Right cardiac atrium (tissue), 5 donors: ENCODE measurements at regions not wholly inside any gene's neighbourhood (a gene's known extent, or its start where the extent isn't known, plus 50 kb on each side); places are given as distances from the start of the nearest gene placed in this dataset.

ENCODE experiments used
- ATAC-seq, 2 donors: fragments of 200-7000 bp; cut with Tn5 transposase; one replicate each; pipeline versions ENCODE4 v1.8.0 to v1.9.1; 2020; ENCODE audit warnings: moderate library complexity in 2 of 2, mild to moderate bottlenecking in 1 of 2
- DNase-seq, 3 donors: peaks; one replicate each; pipeline ENCODE4 v3.0.0-alpha.2; 2020
- H3K27ac ChIP-seq: one replicate; pipeline ENCODE4 v1.5.1; 2013; ENCODE audit warnings: mild to moderate bottlenecking, low read length, control low read depth, moderate library complexity
- H3K27me3 ChIP-seq: one replicate; pipeline ENCODE4 v1.6.1; 2013; ENCODE audit not compliant: control insufficient read depth, insufficient read depth
- H3K4me1 ChIP-seq: one replicate; pipeline ENCODE4 v1.6.1; 2013; ENCODE audit warnings: low read length; ENCODE audit not compliant: control insufficient read depth, insufficient read depth
- H3K4me3 ChIP-seq: one replicate; pipeline ENCODE4 v1.5.1; 2013; ENCODE audit warnings: low read length, control low read depth
- H3K9me3 ChIP-seq: one replicate; pipeline ENCODE4 v1.6.1; 2013; ENCODE audit warnings: low read length; ENCODE audit not compliant: control insufficient read depth
- WGBS: extraction: QIAGEN DNeasy Blood & Tissue Kit; methylation state at CpG from one replicate; pipeline ENCODE4 v1.1.7; 2013; 5-methylcytosine and 5-hydroxymethylcytosine counted together
- intact Hi-C, 4 donors: fragments of 100-400 bp; cut with DNase I; formaldehyde crosslinking; loops; one replicate each; pipeline versions ENCODE4 v1.11.0 to v1.14.0; 2022 to 2023
- donor health status: healthy with polysubstance abuse.
- donor health status: DM: no; HTN: yes; CAD: no.
- donor health status: DM: no; HTN: no; CAD: no.
- donor health status: DM: no; HTN: yes; CAD: no; lungs with severe emphysema.
- donor health status: DM: yes; HTN: yes; CAD: no.

GRCh38 chr1:79760531-79760930 lies 754.0 kb upstream of the ADGRL4 start:
- no peak for DNase-seq
- ATAC-seq: no peak
- intact Hi-C loops: no loop called here
- peaks cover 1% of the 10 kb centered on the region for H3K4me1 ChIP-seq
- no peaks in the 10 kb centered on the region for H3K27me3 ChIP-seq
- no peaks in the 10 kb centered on the region for H3K9me3 ChIP-seq
- no peak overlapping the region for H3K4me3 ChIP-seq
- 41% methylated on average over 1 of the region's 1 CpG for WGBS
- no peak overlapping the region for H3K27ac ChIP-seq

- intact Hi-C loops: no loop called here
- no peaks in the 10 kb centered on the region for H3K4me1 ChIP-seq
- H3K4me3 ChIP-seq: no peak overlapping the region
- DNase-seq: no peak
- no peaks in the 10 kb centered on the region for H3K27me3 ChIP-seq
- ATAC-seq: no peak
- whole genome bisulfite sequencing: 83% methylated on average over 2 of the region's 2 CpGs
- no peak overlapping the region for H3K27ac ChIP-seq
- H3K9me3 ChIP-seq: no peaks in the 10 kb centered on the region
Observed at GRCh38 chr1:79749607-79750006, 743.1 kb upstream of the ADGRL4 start.

GRCh38 chr1:79745929-79746328 lies 739.4 kb upstream of the ADGRL4 start:
- no peak overlapping the region for H3K27ac ChIP-seq
- no peaks in the 10 kb centered on the region for H3K4me1 ChIP-seq
- intact Hi-C loops: no loop called here
- no peak overlapping the region for H3K4me3 ChIP-seq
- DNase-seq (no peak), ATAC-seq (no peak)
- H3K27me3 ChIP-seq: no peaks in the 10 kb centered on the region
- H3K9me3 ChIP-seq: no peaks in the 10 kb centered on the region
- 95% methylated on average over 2 of the region's 2 CpGs for WGBS

GRCh38 chr1:79744746-79745145 lies 738.2 kb upstream of the ADGRL4 start:
- Histone ChIP-seq H3K4me3 (no peak overlapping the region), H3K4me1 (no peaks in the 10 kb centered on the region), H3K27ac (no peak overlapping the region), H3K27me3 (no peaks in the 10 kb centered on the region), H3K9me3 (no peaks in the 10 kb centered on the region)
- WGBS: 90% methylated on average over 1 of the region's 1 CpG
- DNase-seq: no peak
- no peak for ATAC-seq
- intact Hi-C loops: no loop called here

GRCh38 chr1:79741720-79742421 lies 735.3 kb upstream of the ADGRL4 start:
- intact Hi-C loops: no loop called here
- H3K4me1 ChIP-seq: no peaks in the 10 kb centered on the region
- WGBS: 85% methylated on average over 3 of the region's 3 CpGs
- ATAC-seq: no peak
- H3K9me3 ChIP-seq: no peaks in the 10 kb centered on the region
- no peak overlapping the region for H3K4me3 ChIP-seq
- H3K27ac ChIP-seq: no peak overlapping the region
- no peak for DNase-seq
- no peaks in the 10 kb centered on the region for H3K27me3 ChIP-seq

GRCh38 chr1:79738101-79738500 lies 731.6 kb upstream of the ADGRL4 start:
- H3K4me1 ChIP-seq: no peaks in the 10 kb centered on the region
- H3K4me3 ChIP-seq: no peak overlapping the region
- DNase-seq (no peak), ATAC-seq (no peak)
- H3K27me3 ChIP-seq: no peaks in the 10 kb centered on the region
- H3K9me3 ChIP-seq: no peaks in the 10 kb centered on the region
- H3K27ac ChIP-seq: no peak overlapping the region
- intact Hi-C loops: no loop called here
- WGBS: 96% methylated on average over 1 of the region's 1 CpG

- H3K27me3 ChIP-seq: no peaks in the 10 kb centered on the region
- intact Hi-C loops: no loop called here
- no peaks in the 10 kb centered on the region for H3K4me1 ChIP-seq
- DNase-seq: no peak
- 78% methylated on average over 1 of the region's 1 CpG for WGBS
- no peak for ATAC-seq
- H3K4me3 ChIP-seq: no peak overlapping the region
- no peak overlapping the region for H3K27ac ChIP-seq
- H3K9me3 ChIP-seq: no peaks in the 10 kb centered on the region
Observed at GRCh38 chr1:79737193-79737592, 730.7 kb upstream of the ADGRL4 start.

- Histone ChIP-seq H3K9me3 (no peaks in the 10 kb centered on the region), H3K27ac (no peak overlapping the region), H3K4me1 (no peaks in the 10 kb centered on the region), H3K27me3 (no peaks in the 10 kb centered on the region), H3K4me3 (no peak overlapping the region)
- ATAC-seq (no peak), DNase-seq (no peak)
- intact Hi-C loops: no loop called here
Observed at GRCh38 chr1:79732950-79733349, 726.4 kb upstream of the ADGRL4 start.

GRCh38 chr1:79726911-79727310 lies 720.4 kb upstream of the ADGRL4 start:
- Histone ChIP-seq H3K9me3 (no peaks in the 10 kb centered on the region), H3K27ac (no peak overlapping the region), H3K4me1 (no peaks in the 10 kb centered on the region), H3K27me3 (no peaks in the 10 kb centered on the region), H3K4me3 (no peak overlapping the region)
- ATAC-seq (no peak), DNase-seq (no peak)
- 59% methylated on average over 2 of the region's 2 CpGs for WGBS
- intact Hi-C loops: no loop called here

- no peak for ATAC-seq
- intact Hi-C loops: no loop called here
- H3K27ac ChIP-seq: no peak overlapping the region
- 38% methylated on average over 2 of the region's 2 CpGs for WGBS
- H3K27me3 ChIP-seq: no peaks in the 10 kb centered on the region
- DNase-seq: no peak
- no peaks in the 10 kb centered on the region for H3K4me1 ChIP-seq
- no peak overlapping the region for H3K4me3 ChIP-seq
- no peaks in the 10 kb centered on the region for H3K9me3 ChIP-seq
Observed at GRCh38 chr1:79726321-79726720, 719.8 kb upstream of the ADGRL4 start.

GRCh38 chr1:79716447-79716846 lies 709.9 kb upstream of the ADGRL4 start:
- no peak for DNase-seq
- no peaks in the 10 kb centered on the region for H3K9me3 ChIP-seq
- H3K27me3 ChIP-seq: no peaks in the 10 kb centered on the region
- H3K27ac ChIP-seq: no peak overlapping the region
- no peak for ATAC-seq
- intact Hi-C loops: no loop called here
- no peaks in the 10 kb centered on the region for H3K4me1 ChIP-seq
- H3K4me3 ChIP-seq: no peak overlapping the region

- Histone ChIP-seq H3K27ac (no peak overlapping the region), H3K9me3 (no peaks in the 10 kb centered on the region)
- no peak for ATAC-seq
Observed at GRCh38 chr1:79714664-79715063, 708.1 kb upstream of the ADGRL4 start.

More at GRCh38 chr1:79714664-79715063, 708.1 kb upstream of the ADGRL4 start:
- H3K4me3 ChIP-seq: no peak overlapping the region
- no peaks in the 10 kb centered on the region for H3K4me1 ChIP-seq
- no peaks in the 10 kb centered on the region for H3K27me3 ChIP-seq
- DNase-seq: no peak
- intact Hi-C loops: no loop called here
